Right lobe of liver (tissue), 6 donors: ENCODE measurements at regions not wholly inside any gene's neighbourhood (a gene's known extent, or its start where the extent isn't known, plus 50 kb on each side); places are given as distances from the start of the nearest gene placed in this dataset.

Experiments used
- ATAC-seq, 4 donors: fragments of 200-7000 bp; cut with Tn5 transposase; one replicate each; pipeline ENCODE4 v1.9.1; 2020; ENCODE audit warnings: mild to moderate bottlenecking in 4 of 4, moderate library complexity in 4 of 4
- DNase-seq, 3 donors: peaks; one replicate each; pipeline ENCODE4 v3.0.0-alpha.2; 2020
- H3K27ac ChIP-seq, 3 donors: fragments of 200-600 bp; one replicate each; pipeline ENCODE4 v1.8.0; 2022
- H3K27me3 ChIP-seq, 2 donors: fragments of 200-600 bp; one replicate each; pipeline ENCODE4 v1.8.0; 2022
- H3K36me3 ChIP-seq, 4 donors: fragments of 200-600 bp; sonication (generic) in 1 of 4; one replicate each; pipeline versions ENCODE4 v1.5.1 to v1.8.0; 2017 to 2022; ENCODE audit warnings: control low read depth in 1 of 4
- H3K4me1 ChIP-seq, 4 donors: fragments of 200-600 bp; sonication (generic) in 1 of 4; one replicate each; pipeline versions ENCODE4 v1.5.1 to v1.8.0; 2017 to 2022; ENCODE audit warnings: control low read depth in 1 of 4
- H3K4me3 ChIP-seq, 3 donors: fragments of 200-600 bp; one replicate each; pipeline ENCODE4 v1.8.0; 2022
- H3K9me3 ChIP-seq, 4 donors: fragments of 200-600 bp; sonication (generic) in 1 of 4; one replicate each; pipeline versions ENCODE4 v1.5.1 to v1.8.0; 2017 to 2022; ENCODE audit warnings: control low read depth in 1 of 4
- POLR2A ChIP-seq: fragments of 450-650 bp; IDR thresholded peaks from one replicate; pipeline ENCODE4 v1.6.1; 2017; ENCODE audit warnings: antibody characterized with exemption, mild to moderate bottlenecking
- WGBS: methylation state at CpG from one replicate; pipeline ENCODE4 v1.1.6; 2018; ENCODE audit warnings: low coverage, low lambda C conversion rate; ENCODE audit not compliant: insufficient coverage; ENCODE audit errors: missing lambda C conversion rate; 5-methylcytosine and 5-hydroxymethylcytosine counted together
- intact Hi-C, 2 donors: fragments of 100-400 bp; cut with DNase I; formaldehyde crosslinking; loops; one replicate each; pipeline versions ENCODE4 v1.11.2 to v1.14.1; 2022
- TF ChIP-seq, protein P1 (sequence below), 4 donors: fragments of 200-600 bp in 3 of 4; fragments of 450-650 bp in 1 of 4; IDR thresholded peaks; one replicate each; pipeline versions ENCODE4 v1.5.1 to v1.8.0; 2016 to 2022; ENCODE audit warnings: antibody characterized with exemption in 4 of 4, mild to moderate bottlenecking in 2 of 4
- donor health status: DM: no; HTN: yes; CAD: no.
- donor health status: DM: no; HTN: no; CAD: no.
- donor health status: DM: no; HTN: no; CAD: no.
- donor health status: DM: no; HTN: yes; CAD: no.
- donor health status: DM: no; HTN: yes; CAD: no.

DNA sequence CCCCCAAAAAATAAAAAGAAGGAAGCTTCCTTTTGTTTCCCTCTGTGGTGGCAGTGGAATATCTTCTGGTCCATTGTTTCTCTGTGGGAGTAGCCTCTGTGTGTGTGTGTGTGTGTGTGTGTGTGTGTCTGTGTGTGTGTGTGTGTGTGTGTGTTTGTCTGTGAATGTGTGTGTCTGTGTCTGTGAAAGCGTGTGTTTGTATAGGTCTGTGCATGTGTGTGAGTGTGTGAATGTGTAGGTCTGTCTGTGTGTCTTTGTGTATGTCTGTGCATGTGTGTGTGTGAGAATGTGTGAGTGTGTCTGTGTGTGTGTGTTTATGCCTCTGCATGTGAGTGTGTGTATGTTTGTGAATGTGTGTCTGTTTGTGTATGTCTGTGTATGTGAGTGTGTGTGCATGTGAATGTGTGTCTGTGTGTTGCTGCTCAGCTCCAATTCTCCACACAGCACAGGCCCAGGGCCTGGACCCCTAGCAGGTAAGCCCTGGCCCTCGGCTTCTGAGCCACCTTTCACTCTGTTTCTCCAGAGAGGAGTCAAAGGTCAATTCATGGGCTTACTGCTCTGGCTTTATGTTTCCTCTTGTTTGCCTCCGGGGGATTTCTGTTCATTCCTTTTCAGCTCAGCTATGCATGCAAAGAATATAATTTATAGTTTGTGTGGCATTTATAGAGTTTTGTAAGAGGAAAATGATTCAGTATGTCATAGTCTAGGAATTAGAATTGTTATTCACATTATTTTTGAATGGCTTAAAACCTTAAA, 89.8 kb downstream of the UCHL1 start:
- Histone ChIP-seq H3K9me3 (no peaks in the 10 kb centered on the region), H3K27me3 (no peaks in the 10 kb centered on the region), H3K4me3 (no peak overlapping the region), H3K4me1 (no peaks in the 10 kb centered on the region), H3K27ac (no peak overlapping the region), H3K36me3 (no peaks in the 10 kb centered on the region)
- peak in 1 of 4 donors; percentile 24 for ATAC-seq
- intact Hi-C loops = no loop called here
- 51% methylated on average over 3 of the region's 3 CpGs for WGBS
- DNase-seq = no peak
- TF ChIP-seq POLR2A = no peak
- TF ChIP-seq, protein P1, sequence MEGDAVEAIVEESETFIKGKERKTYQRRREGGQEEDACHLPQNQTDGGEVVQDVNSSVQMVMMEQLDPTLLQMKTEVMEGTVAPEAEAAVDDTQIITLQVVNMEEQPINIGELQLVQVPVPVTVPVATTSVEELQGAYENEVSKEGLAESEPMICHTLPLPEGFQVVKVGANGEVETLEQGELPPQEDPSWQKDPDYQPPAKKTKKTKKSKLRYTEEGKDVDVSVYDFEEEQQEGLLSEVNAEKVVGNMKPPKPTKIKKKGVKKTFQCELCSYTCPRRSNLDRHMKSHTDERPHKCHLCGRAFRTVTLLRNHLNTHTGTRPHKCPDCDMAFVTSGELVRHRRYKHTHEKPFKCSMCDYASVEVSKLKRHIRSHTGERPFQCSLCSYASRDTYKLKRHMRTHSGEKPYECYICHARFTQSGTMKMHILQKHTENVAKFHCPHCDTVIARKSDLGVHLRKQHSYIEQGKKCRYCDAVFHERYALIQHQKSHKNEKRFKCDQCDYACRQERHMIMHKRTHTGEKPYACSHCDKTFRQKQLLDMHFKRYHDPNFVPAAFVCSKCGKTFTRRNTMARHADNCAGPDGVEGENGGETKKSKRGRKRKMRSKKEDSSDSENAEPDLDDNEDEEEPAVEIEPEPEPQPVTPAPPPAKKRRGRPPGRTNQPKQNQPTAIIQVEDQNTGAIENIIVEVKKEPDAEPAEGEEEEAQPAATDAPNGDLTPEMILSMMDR (IDR thresholded peaks at IDR 0.05) = no peak

DNA sequence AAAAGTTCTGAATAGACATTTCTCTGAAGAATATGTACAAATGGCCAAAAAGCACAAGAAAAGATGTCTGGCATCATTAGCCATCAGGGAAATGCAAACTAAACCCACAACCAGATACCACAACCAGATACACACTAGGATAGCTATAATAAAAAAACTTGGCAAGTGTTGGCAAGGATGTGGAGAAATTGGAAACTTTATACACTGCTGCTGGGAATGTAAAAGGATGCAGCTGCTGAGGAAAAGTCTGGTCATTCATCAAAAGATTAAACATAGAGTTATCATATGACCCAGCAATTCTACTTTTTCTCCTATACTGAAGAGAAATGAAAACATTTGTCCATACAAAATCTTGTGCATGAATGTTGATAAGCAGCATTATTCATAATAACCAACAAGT, 92.3 kb downstream of the UCHL1 start:
- Histone ChIP-seq H3K4me3 (no peak overlapping the region), H3K27ac (no peak overlapping the region), H3K4me1 (no peaks in the 10 kb centered on the region), H3K9me3 (no peaks in the 10 kb centered on the region), H3K27me3 (no peaks in the 10 kb centered on the region), H3K36me3 (no peaks in the 10 kb centered on the region)
- ATAC-seq = peak in 1 of 4 donors; percentile 25
- intact Hi-C loops = no loop called here
- DNase-seq = no peak
- no peak for TF ChIP-seq POLR2A
- TF ChIP-seq, protein P1 (IDR thresholded peaks at IDR 0.05) = no peak

DNA sequence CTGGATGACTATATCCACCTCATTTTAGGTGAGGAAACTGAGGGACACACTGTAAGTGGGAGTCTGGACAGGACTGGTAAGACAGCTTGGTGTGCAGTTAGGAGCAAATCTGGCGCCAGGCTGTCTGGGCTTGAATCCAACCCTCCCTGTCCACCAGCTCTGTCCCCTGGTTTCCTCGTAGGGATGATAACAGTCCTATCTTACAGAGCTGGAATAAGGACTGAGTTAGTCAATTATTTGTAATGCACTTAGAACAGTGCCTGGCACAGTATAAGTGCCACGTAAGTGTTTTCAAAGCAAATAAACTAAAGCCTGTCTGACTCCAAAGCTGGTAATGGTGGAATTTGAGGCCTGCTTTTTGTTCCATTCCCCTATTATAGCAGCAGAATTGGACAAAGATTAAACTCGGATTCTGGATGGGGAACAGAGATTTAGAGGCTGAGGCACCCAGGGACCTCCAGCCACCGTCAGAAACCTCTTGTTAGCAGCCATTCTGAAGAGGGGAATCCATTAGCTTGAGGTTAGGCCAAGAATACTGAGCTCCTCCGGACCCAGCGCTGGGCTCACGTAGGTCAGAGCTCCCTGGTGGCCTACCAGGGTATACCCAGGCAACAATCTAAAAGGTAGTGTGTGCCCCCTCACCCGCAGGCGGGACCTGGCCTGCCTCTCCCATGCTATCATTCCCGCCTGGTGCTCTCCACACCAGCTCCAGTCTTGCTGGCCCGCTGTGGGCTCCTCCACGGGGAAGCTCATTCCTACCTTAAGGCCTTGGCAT, 102.1 kb downstream of the UCHL1 start:
- peaks cover 0 to 5% (median 2%) of the 10 kb centered on the region in 4 donors for H3K4me1 ChIP-seq
- H3K4me3 ChIP-seq = no peak overlapping the region
- intact Hi-C loops = no loop called here
- WGBS = 26% methylated on average over 5 of the region's 13 CpGs
- no peaks in the 10 kb centered on the region for H3K27me3 ChIP-seq
- H3K9me3 ChIP-seq = no peaks in the 10 kb centered on the region
- no peak for TF ChIP-seq POLR2A
- TF ChIP-seq, protein P1 (IDR thresholded peaks at IDR 0.05) = no peak
- peak overlapping the region; percentile 33 to 80 (median 73) for H3K27ac ChIP-seq
- DNase-seq (peak in 2 of 3 donors; percentile 73 to 74), ATAC-seq (peak; percentile 40 to 78 (median 62))
- H3K36me3 ChIP-seq = no peaks in the 10 kb centered on the region

DNA sequence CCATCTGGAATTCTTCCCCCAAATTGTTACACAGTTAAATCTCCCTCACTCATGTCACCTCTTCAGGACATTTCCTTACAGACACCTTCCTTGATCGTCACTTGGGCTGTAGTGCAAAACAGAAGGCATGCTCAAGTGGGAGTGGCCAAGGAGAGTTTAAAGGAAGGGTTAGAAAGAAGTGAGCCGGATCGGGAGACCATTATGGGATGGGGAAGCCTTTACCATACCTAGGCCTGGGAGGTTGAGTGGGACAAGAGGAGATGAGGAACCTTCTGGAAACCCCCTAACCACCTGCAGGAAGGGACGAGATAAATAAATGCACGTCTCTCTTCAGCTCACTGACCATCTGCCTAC, 102.7 kb downstream of the UCHL1 start:
- WGBS = 86% methylated on average over 3 of the region's 5 CpGs
- Histone ChIP-seq H3K36me3 (no peaks in the 10 kb centered on the region), H3K9me3 (no peaks in the 10 kb centered on the region), H3K27me3 (no peaks in the 10 kb centered on the region), H3K4me1 (peaks cover 0 to 7% (median 3%) of the 10 kb centered on the region in 4 donors), H3K27ac (peak overlapping the region; percentile 33 to 80 (median 73)), H3K4me3 (no peak overlapping the region)
- TF ChIP-seq POLR2A = no peak
- TF ChIP-seq, protein P1 (IDR thresholded peaks at IDR 0.05) = no peak
- no peak for ATAC-seq
- DNase-seq = no peak
- intact Hi-C loops = no loop called here
